ENCODE measurements at regions not wholly inside any gene's neighbourhood (a gene's known extent, or its start where the extent isn't known, plus 50 kb on each side); places are given as distances from the start of the nearest gene placed in this dataset.
A peak's percentile ranks its signal among the peaks of the same experiment; 100 is the strongest.

- no peak for TF ChIP-seq POLR2A (IDR thresholded peaks at IDR 0.05)
- TF ChIP-seq, protein P1, sequence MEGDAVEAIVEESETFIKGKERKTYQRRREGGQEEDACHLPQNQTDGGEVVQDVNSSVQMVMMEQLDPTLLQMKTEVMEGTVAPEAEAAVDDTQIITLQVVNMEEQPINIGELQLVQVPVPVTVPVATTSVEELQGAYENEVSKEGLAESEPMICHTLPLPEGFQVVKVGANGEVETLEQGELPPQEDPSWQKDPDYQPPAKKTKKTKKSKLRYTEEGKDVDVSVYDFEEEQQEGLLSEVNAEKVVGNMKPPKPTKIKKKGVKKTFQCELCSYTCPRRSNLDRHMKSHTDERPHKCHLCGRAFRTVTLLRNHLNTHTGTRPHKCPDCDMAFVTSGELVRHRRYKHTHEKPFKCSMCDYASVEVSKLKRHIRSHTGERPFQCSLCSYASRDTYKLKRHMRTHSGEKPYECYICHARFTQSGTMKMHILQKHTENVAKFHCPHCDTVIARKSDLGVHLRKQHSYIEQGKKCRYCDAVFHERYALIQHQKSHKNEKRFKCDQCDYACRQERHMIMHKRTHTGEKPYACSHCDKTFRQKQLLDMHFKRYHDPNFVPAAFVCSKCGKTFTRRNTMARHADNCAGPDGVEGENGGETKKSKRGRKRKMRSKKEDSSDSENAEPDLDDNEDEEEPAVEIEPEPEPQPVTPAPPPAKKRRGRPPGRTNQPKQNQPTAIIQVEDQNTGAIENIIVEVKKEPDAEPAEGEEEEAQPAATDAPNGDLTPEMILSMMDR (IDR thresholded peaks at IDR 0.05), result no peak
- Histone ChIP-seq H3K4me1 (replicated peaks in 1 of 2) (no peaks in the 10 kb centered on the region), H3K9me3 (replicated peaks in 1 of 3) (no peaks in the 10 kb centered on the region), H3K4me3 (no peak overlapping the region), H3K27ac (no peak overlapping the region), H3K27me3 (no peaks in the 10 kb centered on the region), H3K36me3 (replicated peaks in 1 of 2) (no peaks in the 10 kb centered on the region)
- WGBS, 4 donors, result 74 to 84% (median 80%) methylated on average over 19 to 22 of the region's 22 CpGs
- intact Hi-C loops (cut with DNase I), result no loop called here
- peak in 1 of 7 donors; percentile 28 for DNase-seq
These were observed 652.3 kb downstream of the BNC2 start for GRCh38 chr9:16217943-16218701.

DNA sequence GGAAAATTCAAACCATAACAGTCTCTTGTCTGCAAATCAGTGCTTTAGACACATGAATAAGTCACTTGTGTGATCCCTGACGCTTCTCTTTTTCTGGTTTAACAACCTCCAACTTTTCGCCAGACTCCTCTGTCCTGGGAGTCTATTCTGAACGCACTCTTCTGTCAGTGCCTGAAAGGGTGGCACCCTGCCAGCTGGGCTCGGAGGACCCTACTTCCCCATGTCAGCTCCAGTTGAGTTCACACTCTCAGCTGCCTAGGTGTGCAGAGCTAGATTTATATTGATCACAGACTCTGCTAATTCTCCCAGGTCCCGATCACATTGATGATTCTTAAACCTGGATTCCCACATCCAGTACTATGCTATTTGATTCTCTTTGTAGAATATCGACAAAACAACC is 649.1 kb downstream of the BNC2 start:
- no peaks in the 10 kb centered on the region for H3K27me3 ChIP-seq
- no peak overlapping the region for H3K27ac ChIP-seq
- TF ChIP-seq, protein P1 (IDR thresholded peaks at IDR 0.05), result no peak
- no peak for TF ChIP-seq POLR2A (IDR thresholded peaks at IDR 0.05)
- peak in 3 of 7 donors; percentile 29 to 44 (median 39) for DNase-seq
- no peaks in the 10 kb centered on the region for H3K36me3 ChIP-seq (replicated peaks in 1 of 2)
- H3K4me3 ChIP-seq, result no peak overlapping the region
- no peaks in the 10 kb centered on the region for H3K9me3 ChIP-seq (replicated peaks in 1 of 3)
- 43 to 57% (median 54%) methylated on average over 6 of the region's 6 CpGs for WGBS, 4 donors
- H3K4me1 ChIP-seq (replicated peaks in 1 of 2), result no peaks in the 10 kb centered on the region
- intact Hi-C loops (cut with DNase I), result no loop called here

GRCh38 chr9:16221822-16222547 is 648.5 kb downstream of the BNC2 start:
- TF ChIP-seq POLR2A (IDR thresholded peaks at IDR 0.05), result no peak
- TF ChIP-seq, protein P1 (IDR thresholded peaks at IDR 0.05), result no peak
- intact Hi-C loops (cut with DNase I), result no loop called here

GRCh38 chr9:16223074-16223871 is 647.2 kb downstream of the BNC2 start:
- Histone ChIP-seq H3K4me1 (replicated peaks in 1 of 2) (no peaks in the 10 kb centered on the region), H3K4me3 (no peak overlapping the region), H3K36me3 (replicated peaks in 1 of 2) (no peaks in the 10 kb centered on the region), H3K27me3 (no peaks in the 10 kb centered on the region), H3K27ac (no peak overlapping the region), H3K9me3 (replicated peaks in 1 of 3) (no peaks in the 10 kb centered on the region)
- DNase-seq, result no peak
- intact Hi-C loops (cut with DNase I), result no loop called here
- WGBS, 4 donors, result 86 to 94% (median 90%) methylated on average over 9 to 17 of the region's 17 CpGs
- TF ChIP-seq, protein P1 (IDR thresholded peaks at IDR 0.05), result no peak
- no peak for TF ChIP-seq POLR2A (IDR thresholded peaks at IDR 0.05)

More at GRCh38 chr9:16221822-16222547, 648.5 kb downstream of the BNC2 start:
- Histone ChIP-seq H3K27ac (no peak overlapping the region), H3K36me3 (replicated peaks in 1 of 2) (no peaks in the 10 kb centered on the region), H3K4me3 (no peak overlapping the region), H3K27me3 (no peaks in the 10 kb centered on the region), H3K9me3 (replicated peaks in 1 of 3) (no peaks in the 10 kb centered on the region), H3K4me1 (replicated peaks in 1 of 2) (no peaks in the 10 kb centered on the region)
- 39 to 55% (median 45%) methylated on average over 3 of the region's 3 CpGs for WGBS, 4 donors
- DNase-seq, result no peak

All from adrenal gland (tissue), 9 donors.